Hepatocyte (in vitro differentiated cells): ENCODE measurements at regions not wholly inside any gene's neighbourhood (a gene's known extent, or its start where the extent isn't known, plus 50 kb on each side); places are given as distances from the start of the nearest gene placed in this dataset.
A peak's percentile ranks its signal among the peaks of the same experiment; 100 is the strongest.

Experiments
- DNase-seq: peaks from one replicate; pipeline ENCODE4 v3.0.0-alpha.2; 2016; ENCODE audit warnings: low spot score
- H2AFZ ChIP-seq: fragments of 200-600 bp; sonication (generic); 2 replicates; pipeline ENCODE4 v1.6.0; 2016; ENCODE audit warnings: antibody characterized with exemption, mild to moderate bottlenecking
- H3K27ac ChIP-seq: fragments of 200-600 bp; sonication (generic); 2 replicates; pipeline ENCODE4 v1.5.1; 2016; ENCODE audit warnings: mild to moderate bottlenecking
- H3K27me3 ChIP-seq: fragments of 200-600 bp; sonication (generic); 2 replicates; pipeline ENCODE4 v1.6.1; 2016
- H3K36me3 ChIP-seq: fragments of 200-600 bp; sonication (generic); replicated peaks from 2 replicates; pipeline ENCODE4 v1.5.1; 2016; ENCODE audit warnings: low read depth; ENCODE audit not compliant: insufficient read depth
- H3K4me1 ChIP-seq: fragments of 200-600 bp; sonication (generic); 2 replicates; pipeline ENCODE4 v1.5.1; 2016; ENCODE audit warnings: mild to moderate bottlenecking, moderate library complexity; ENCODE audit not compliant: insufficient read depth
- H3K4me2 ChIP-seq: fragments of 200-600 bp; sonication (generic); 2 replicates; pipeline ENCODE4 v1.6.0; 2016
- H3K4me3 ChIP-seq: fragments of 200-600 bp; sonication (generic); 2 replicates; pipeline ENCODE4 v1.5.1; 2016; ENCODE audit warnings: mild to moderate bottlenecking
- H3K79me2 ChIP-seq: fragments of 200-600 bp; sonication (generic); 2 replicates; pipeline ENCODE4 v1.6.0; 2017; ENCODE audit warnings: mild to moderate bottlenecking
- H3K9me2 ChIP-seq: fragments of 200-600 bp; sonication (generic); replicated peaks from 2 replicates; pipeline ENCODE4 v1.6.0; 2017; ENCODE audit warnings: mild to moderate bottlenecking; ENCODE audit not compliant: insufficient read depth
- H3K9me3 ChIP-seq: fragments of 200-600 bp; sonication (generic); 2 replicates; pipeline ENCODE4 v1.5.1; 2016; ENCODE audit warnings: low read depth, mild to moderate bottlenecking
- H4K20me1 ChIP-seq: fragments of 200-600 bp; sonication (generic); 2 replicates; pipeline ENCODE4 v1.6.0; 2016; ENCODE audit warnings: mild to moderate bottlenecking; ENCODE audit not compliant: insufficient read depth, poor library complexity, severe bottlenecking
- CTCF ChIP-seq: fragments of 200-600 bp; sonication (generic); IDR thresholded peaks from 2 replicates; pipeline ENCODE4 v1.5.1; 2016; ENCODE audit warnings: antibody characterized with exemption, mild to moderate bottlenecking; ENCODE audit not compliant: poor library complexity
- EZH2 ChIP-seq: fragments of 200-600 bp; sonication (generic); IDR thresholded peaks from 2 replicates; pipeline ENCODE4 v1.6.1; 2016; ENCODE audit warnings: antibody characterized with exemption, mild to moderate bottlenecking, borderline replicate concordance
- EZH2phosphoT487 ChIP-seq: fragments of 200-600 bp; sonication (generic); IDR thresholded peaks from one replicate; pipeline ENCODE4 v1.6.1; 2018; ENCODE audit warnings: antibody characterized with exemption, mild to moderate bottlenecking, low read depth, moderate library complexity; ENCODE audit not compliant: unreplicated experiment, severe bottlenecking
- WGBS: methylation state at CpG from one replicate; pipeline ENCODE4 v1.1.6; 2016; ENCODE audit warnings: low lambda C conversion rate; ENCODE audit errors: missing lambda C conversion rate; 5-methylcytosine and 5-hydroxymethylcytosine counted together

GRCh38 chr15:47299846-47300434 is 417.4 kb upstream of the SEMA6D start:
- H3K27me3 ChIP-seq: no peaks in the 10 kb centered on the region
- TF ChIP-seq CTCF (no peak), EZH2phosphoT487 (no peak), EZH2 (no peak)
- 73% methylated on average over 5 of the region's 5 CpGs for WGBS
- no peak overlapping the region for H2AFZ ChIP-seq
- no peak overlapping the region for H3K4me3 ChIP-seq
- no peaks in the 10 kb centered on the region for H3K9me2 ChIP-seq
- H3K4me1 ChIP-seq: peaks cover 3% of the 10 kb centered on the region
- peak; percentile 26 for DNase-seq
- H3K79me2 ChIP-seq: no peaks in the 10 kb centered on the region
- no peaks in the 10 kb centered on the region for H3K9me3 ChIP-seq
- H3K27ac ChIP-seq: no peak overlapping the region
- no peaks in the 10 kb centered on the region for H4K20me1 ChIP-seq
- no peaks in the 10 kb centered on the region for H3K36me3 ChIP-seq
- no peak overlapping the region for H3K4me2 ChIP-seq

- Histone ChIP-seq H4K20me1 (no peaks in the 10 kb centered on the region), H3K79me2 (no peaks in the 10 kb centered on the region), H3K4me3 (no peak overlapping the region), H3K27ac (no peak overlapping the region), H3K4me2 (no peak overlapping the region), H3K27me3 (no peaks in the 10 kb centered on the region), H3K9me3 (no peaks in the 10 kb centered on the region), H3K36me3 (no peaks in the 10 kb centered on the region), H3K9me2 (no peaks in the 10 kb centered on the region), H3K4me1 (no peaks in the 10 kb centered on the region), H2AFZ (no peak overlapping the region)
- no peak for DNase-seq
- TF ChIP-seq EZH2phosphoT487: no peak
- TF ChIP-seq CTCF: no peak
- no peak for TF ChIP-seq EZH2
Measured at GRCh38 chr15:47300596-47300995, 416.7 kb upstream of the SEMA6D start.

- Histone ChIP-seq H2AFZ (no peak overlapping the region), H3K79me2 (no peaks in the 10 kb centered on the region), H3K27ac (no peak overlapping the region), H3K4me3 (no peak overlapping the region), H3K4me1 (no peaks in the 10 kb centered on the region), H3K9me2 (no peaks in the 10 kb centered on the region), H3K4me2 (no peak overlapping the region), H3K36me3 (no peaks in the 10 kb centered on the region), H3K27me3 (no peaks in the 10 kb centered on the region), H3K9me3 (no peaks in the 10 kb centered on the region), H4K20me1 (no peaks in the 10 kb centered on the region)
- no peak for DNase-seq
- 71% methylated on average over 3 of the region's 3 CpGs for WGBS
- TF ChIP-seq EZH2phosphoT487: no peak
- TF ChIP-seq EZH2: no peak
- no peak for TF ChIP-seq CTCF
Measured at GRCh38 chr15:47301481-47301880, 415.8 kb upstream of the SEMA6D start.

DNA sequence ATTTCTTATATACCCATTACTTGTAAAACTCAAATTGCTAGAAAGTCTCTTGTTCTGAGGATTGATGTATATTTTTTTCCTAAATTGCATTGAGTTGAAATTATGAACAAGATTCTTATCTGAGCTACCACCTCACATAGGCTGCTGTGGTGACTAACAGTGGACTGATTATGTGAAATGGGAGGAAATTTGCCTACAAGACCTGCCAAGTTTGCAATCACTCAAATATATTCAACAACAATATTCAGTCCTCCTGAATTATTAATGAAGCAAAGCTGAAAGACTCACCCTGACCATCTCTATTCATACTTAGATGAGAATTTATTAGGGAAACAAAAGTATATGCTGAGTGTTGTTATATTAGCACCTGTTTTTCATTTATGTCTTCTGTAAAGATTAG is 412.6 kb upstream of the SEMA6D start:
- TF ChIP-seq EZH2 (no peak), EZH2phosphoT487 (no peak), CTCF (no peak)
- Histone ChIP-seq H3K4me1 (no peaks in the 10 kb centered on the region), H3K36me3 (no peaks in the 10 kb centered on the region), H3K4me3 (no peak overlapping the region), H4K20me1 (no peaks in the 10 kb centered on the region), H3K27ac (no peak overlapping the region), H3K27me3 (no peaks in the 10 kb centered on the region), H3K9me2 (no peaks in the 10 kb centered on the region), H2AFZ (no peak overlapping the region), H3K4me2 (no peak overlapping the region), H3K9me3 (no peaks in the 10 kb centered on the region), H3K79me2 (no peaks in the 10 kb centered on the region)
- no peak for DNase-seq
